ENCODE measurements at regions not wholly inside any gene's neighbourhood (a gene's known extent, or its start where the extent isn't known, plus 50 kb on each side); places are given as distances from the start of the nearest gene placed in this dataset.

GRCh38 chr1:9179463-9180110 lies 50.7 kb upstream of the GPR157 start:
- peaks cover 0 to 39% (median 11%) of the 10 kb centered on the region in 4 donors for H3K4me1 ChIP-seq
- peak overlapping the region in 2 of 4 donors; percentile 53 to 89 for H3K27ac ChIP-seq
- H3K4me3 ChIP-seq = no peak overlapping the region
- peaks cover 0 to 14% (median 0%) of the 10 kb centered on the region in 3 donors for H3K36me3 ChIP-seq
- TF ChIP-seq POLR2A (IDR thresholded peaks at IDR 0.05) (no peak), EP300 (IDR thresholded peaks at IDR 0.05) (no peak), CTCF (IDR thresholded peaks at IDR 0.05) (no peak)
- WGBS, 2 donors = 80 to 85% methylated on average over 11 of the region's 11 CpGs
- H3K27me3 ChIP-seq = no peaks in the 10 kb centered on the region
- no peak for DNase-seq (ENCODE audit: low spot score in 2 of 2)
- H3K9me3 ChIP-seq = no peaks in the 10 kb centered on the region

- H3K4me1 ChIP-seq = peaks cover 0 to 39% (median 11%) of the 10 kb centered on the region in 4 donors
- H3K36me3 ChIP-seq = peaks cover 0 to 14% (median 0%) of the 10 kb centered on the region in 3 donors
- H3K9me3 ChIP-seq = no peaks in the 10 kb centered on the region
- H3K4me3 ChIP-seq = peak overlapping the region in 1 of 4 donors; percentile 76
- H3K27me3 ChIP-seq = no peaks in the 10 kb centered on the region
- WGBS, 2 donors = 89 to 94% methylated on average over 8 of the region's 8 CpGs
- TF ChIP-seq POLR2A (IDR thresholded peaks at IDR 0.05) (no peak), CTCF (IDR thresholded peaks at IDR 0.05) (no peak), EP300 (IDR thresholded peaks at IDR 0.05) (peak in 1 of 2 donors; percentile 43)
- DNase-seq (ENCODE audit: low spot score in 2 of 2) = no peak
- H3K27ac ChIP-seq = peak overlapping the region in 3 of 4 donors; percentile 31 to 89 (median 85)
These were observed 51.4 kb upstream of the GPR157 start for GRCh38 chr1:9180111-9180819.

GRCh38 chr1:9181176-9181906 lies 52.4 kb upstream of the GPR157 start:
- Histone ChIP-seq H3K4me1 (peaks cover 0 to 39% (median 11%) of the 10 kb centered on the region in 4 donors), H3K36me3 (peaks cover 0 to 14% (median 0%) of the 10 kb centered on the region in 3 donors), H3K27me3 (no peaks in the 10 kb centered on the region), H3K9me3 (no peaks in the 10 kb centered on the region), H3K4me3 (peak overlapping the region; percentile 74 to 88 (median 76)), H3K27ac (peak overlapping the region; percentile 74 to 89 (median 82))
- DNase-seq (ENCODE audit: low spot score in 2 of 2) = peak; percentile 41 to 70
- WGBS, 2 donors = 13 to 16% methylated on average over 19 of the region's 19 CpGs
- TF ChIP-seq POLR2A (IDR thresholded peaks at IDR 0.05) (no peak), CTCF (IDR thresholded peaks at IDR 0.05) (peak; percentile 94 to 98 (median 95)), EP300 (IDR thresholded peaks at IDR 0.05) (peak in 1 of 2 donors; percentile 25)

- Histone ChIP-seq H3K4me1 (peaks cover 0 to 39% (median 11%) of the 10 kb centered on the region in 4 donors), H3K27ac (peak overlapping the region; percentile 74 to 89 (median 82)), H3K4me3 (peak overlapping the region; percentile 74 to 88 (median 76)), H3K9me3 (no peaks in the 10 kb centered on the region), H3K36me3 (peaks cover 0 to 14% (median 0%) of the 10 kb centered on the region in 3 donors), H3K27me3 (no peaks in the 10 kb centered on the region)
- no peak for DNase-seq (ENCODE audit: low spot score in 2 of 2)
- TF ChIP-seq EP300 (IDR thresholded peaks at IDR 0.05) = no peak
- peak in 4 of 5 experiments; percentile 24 to 68 (median 45) for TF ChIP-seq CTCF (IDR thresholded peaks at IDR 0.05)
- peak in 1 of 2 donors; percentile 46 for TF ChIP-seq POLR2A (IDR thresholded peaks at IDR 0.05)
- 1 to 3% methylated on average over 30 to 67 of the region's 83 CpGs for WGBS, 2 donors
These were observed 52.4 kb upstream of the H6PD start for GRCh38 chr1:9181990-9182783.
